ENCODE measurements at regions not wholly inside any gene's neighbourhood (a gene's known extent, or its start where the extent isn't known, plus 50 kb on each side); places are given as distances from the start of the nearest gene placed in this dataset.

DNA sequence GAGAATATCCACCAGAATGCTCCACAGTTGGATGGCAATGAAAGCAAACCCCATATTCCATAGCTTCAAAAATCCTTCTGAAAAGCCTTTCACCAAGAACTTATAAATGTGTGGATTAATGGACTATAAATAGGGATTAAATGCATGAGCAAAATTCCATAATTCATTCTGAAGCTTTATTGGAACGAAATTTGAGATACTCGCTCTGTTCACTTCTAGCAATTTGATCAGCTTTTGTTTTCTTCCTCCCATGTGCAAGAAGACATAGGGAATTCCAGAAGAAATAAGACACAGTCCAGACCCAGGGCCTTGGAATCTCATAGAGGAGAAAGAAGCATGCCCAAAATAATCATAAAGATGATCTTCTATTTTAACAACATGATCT, 285.9 kb upstream of the TMPO start:
- intact Hi-C loops (cut with micrococcal nuclease; ENCODE audit: unreplicated experiment) (loop anchor here (2.0 kb wide), 1 partner anchor 29 kb away; no protein-coding TSS in a partner anchor), in situ Hi-C loops (cut with MboI) (no loop called here)
- Histone ChIP-seq H3K9ac (ENCODE audit: control insufficient read depth, insufficient read depth, low read length) (no peak overlapping the region), H3K4me1 (ENCODE audit: control insufficient read depth, insufficient read depth, low read length) (peaks cover under 1% of the 10 kb centered on the region), H3K27me3 (replicated peaks in 1 of 2; ENCODE audit: control insufficient read depth in 2 of 2, insufficient read depth in 2 of 2, low read length in 1 of 2) (no peaks in the 10 kb centered on the region), H3K9me3 (replicated peaks; ENCODE audit: control insufficient read depth, insufficient read depth, low read length) (no peaks in the 10 kb centered on the region; the same call in 1 of the 3 replicates), H3K27ac (ENCODE audit: control insufficient read depth, insufficient read depth) (no peak overlapping the region), H3K79me2 (ENCODE audit: control insufficient read depth, insufficient read depth, low read length) (no peaks in the 10 kb centered on the region), H3K4me2 (ENCODE audit: control insufficient read depth, insufficient read depth) (no peak overlapping the region), H2AFZ (ENCODE audit: control insufficient read depth, low read depth, low read length) (no peak overlapping the region), H3K36me3 (ENCODE audit: control insufficient read depth in 2 of 2, insufficient read depth in 2 of 2, low read length in 1 of 2) (no peaks in the 10 kb centered on the region), H3K4me3 (no peak overlapping the region), H4K20me1 (ENCODE audit: control insufficient read depth, insufficient read depth) (no peaks in the 10 kb centered on the region)
- ChIA-PET CTCF (interaction anchor here (0.5 to 1.9 kb wide), 8 partner anchors 8 to 103 kb away, joined by 3 to 9 read pairs (median 3); no protein-coding TSS in a partner anchor), SMC1A (ENCODE audit: uncharacterized antibody, unreplicated experiment) (interaction anchor here (0.6 to 6.0 kb wide), 17 partner anchors 9 to 123 kb away, joined by 3 to 59 read pairs (median 7); no protein-coding TSS in a partner anchor), POLR2A (interaction anchor here (1.3 to 1.7 kb wide), 4 partner anchors 15 to 45 kb away, joined by 4 to 6 read pairs (median 5); no protein-coding TSS in a partner anchor), RAD21 (ENCODE audit: unreplicated experiment) (interaction anchor here (0.8 to 2.2 kb wide), 5 partner anchors 17 to 89 kb away, joined by 3 to 20 read pairs (median 4); no protein-coding TSS in a partner anchor)
- no peak for ATAC-seq
- WGBS (ENCODE audit: insufficient coverage, insufficient replicate concordance, low lambda C conversion rate, missing lambda C conversion rate) = 52% methylated on average over 2 of the region's 2 CpGs
- FAIRE-seq = no peak
- no TSS peak for BruUV-seq (replicated peaks)
- no peak for DNase-seq (ENCODE audit: low read depth, low spot score)
- TF ChIP-seq CHD4 (IDR thresholded peaks at IDR 0.05) (no peak), MEF2B (IDR thresholded peaks at IDR 0.05; ENCODE audit: partially characterized antibody, poor library complexity, severe bottlenecking) (no peak), MAX (IDR thresholded peaks at IDR 0.05; ENCODE audit: low read depth, low read length) (no peak), JUNB (IDR thresholded peaks at IDR 0.05) (no peak), CEBPZ (IDR thresholded peaks at IDR 0.05; ENCODE audit: low read depth, low read length) (no peak), NKRF (conservative IDR thresholded peaks at IDR 0.05) (no peak), HDAC6 (IDR thresholded peaks at IDR 0.05; ENCODE audit: unreplicated experiment) (no peak), SUZ12 (IDR thresholded peaks at IDR 0.05; ENCODE audit: unreplicated experiment) (no peak), SMARCA5 (IDR thresholded peaks at IDR 0.05) (no peak), RFX5 (IDR thresholded peaks at IDR 0.05; ENCODE audit: low read depth, low read length) (no peak), KLF5 (IDR thresholded peaks at IDR 0.05; ENCODE audit: partially characterized antibody) (no peak), CHD2 (IDR thresholded peaks at IDR 0.05; ENCODE audit: borderline replicate concordance, low read depth, low read length) (no peak)
- TF ChIP-seq, protein P1, sequence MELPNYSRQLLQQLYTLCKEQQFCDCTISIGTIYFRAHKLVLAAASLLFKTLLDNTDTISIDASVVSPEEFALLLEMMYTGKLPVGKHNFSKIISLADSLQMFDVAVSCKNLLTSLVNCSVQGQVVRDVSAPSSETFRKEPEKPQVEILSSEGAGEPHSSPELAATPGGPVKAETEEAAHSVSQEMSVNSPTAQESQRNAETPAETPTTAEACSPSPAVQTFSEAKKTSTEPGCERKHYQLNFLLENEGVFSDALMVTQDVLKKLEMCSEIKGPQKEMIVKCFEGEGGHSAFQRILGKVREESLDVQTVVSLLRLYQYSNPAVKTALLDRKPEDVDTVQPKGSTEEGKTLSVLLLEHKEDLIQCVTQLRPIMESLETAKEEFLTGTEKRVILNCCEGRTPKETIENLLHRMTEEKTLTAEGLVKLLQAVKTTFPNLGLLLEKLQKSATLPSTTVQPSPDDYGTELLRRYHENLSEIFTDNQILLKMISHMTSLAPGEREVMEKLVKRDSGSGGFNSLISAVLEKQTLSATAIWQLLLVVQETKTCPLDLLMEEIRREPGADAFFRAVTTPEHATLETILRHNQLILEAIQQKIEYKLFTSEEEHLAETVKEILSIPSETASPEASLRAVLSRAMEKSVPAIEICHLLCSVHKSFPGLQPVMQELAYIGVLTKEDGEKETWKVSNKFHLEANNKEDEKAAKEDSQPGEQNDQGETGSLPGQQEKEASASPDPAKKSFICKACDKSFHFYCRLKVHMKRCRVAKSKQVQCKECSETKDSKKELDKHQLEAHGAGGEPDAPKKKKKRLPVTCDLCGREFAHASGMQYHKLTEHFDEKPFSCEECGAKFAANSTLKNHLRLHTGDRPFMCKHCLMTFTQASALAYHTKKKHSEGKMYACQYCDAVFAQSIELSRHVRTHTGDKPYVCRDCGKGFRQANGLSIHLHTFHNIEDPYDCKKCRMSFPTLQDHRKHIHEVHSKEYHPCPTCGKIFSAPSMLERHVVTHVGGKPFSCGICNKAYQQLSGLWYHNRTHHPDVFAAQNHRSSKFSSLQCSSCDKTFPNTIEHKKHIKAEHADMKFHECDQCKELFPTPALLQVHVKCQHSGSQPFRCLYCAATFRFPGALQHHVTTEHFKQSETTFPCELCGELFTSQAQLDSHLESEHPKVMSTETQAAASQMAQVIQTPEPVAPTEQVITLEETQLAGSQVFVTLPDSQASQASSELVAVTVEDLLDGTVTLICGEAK (IDR thresholded peaks at IDR 0.05; ENCODE audit: borderline replicate concordance) = no peak
